HUES64 (cell line): ENCODE measurements at regions not wholly inside any gene's neighbourhood (a gene's known extent, or its start where the extent isn't known, plus 50 kb on each side); places are given as distances from the start of the nearest gene placed in this dataset.
"Not testable (repeated sequence)": the region's sequence is repeated elsewhere in the genome, so short reads cannot be mapped to it uniquely, and the experiment has no call there.

ENCODE experiments used
- H3K27ac ChIP-seq: 2 replicates; pipeline ENCODE4 v1.7.0; 2013; ENCODE audit warnings: low read depth, low read length, inconsistent platforms
- H3K27me3 ChIP-seq: 2 replicates; pipeline ENCODE4 v1.6.1; 2013; ENCODE audit warnings: mild to moderate bottlenecking, low read length; ENCODE audit not compliant: insufficient read depth
- H3K36me3 ChIP-seq: 2 replicates; pipeline ENCODE4 v1.6.1; 2013; ENCODE audit warnings: mild to moderate bottlenecking, low read length; ENCODE audit not compliant: insufficient read depth
- H3K4me1 ChIP-seq: 2 replicates; pipeline ENCODE4 v1.6.1; 2013; ENCODE audit warnings: mild to moderate bottlenecking, low read length, moderate library complexity; ENCODE audit not compliant: insufficient read depth
- H3K4me3 ChIP-seq: 2 replicates; pipeline ENCODE4 v1.5.1; 2013; ENCODE audit warnings: mild to moderate bottlenecking, low read length, moderate library complexity
- H3K9ac ChIP-seq: 2 replicates; pipeline ENCODE4 v1.6.1; 2013; ENCODE audit warnings: mild to moderate bottlenecking, low read depth, low read length
- H3K9me3 ChIP-seq: 2 replicates; pipeline ENCODE4 v1.6.1; 2013; ENCODE audit warnings: low read depth, low read length; ENCODE audit not compliant: insufficient read depth
- WGBS: fragments of 150-250, 120-280 bp; methylation state at CpG from one replicate; pipeline ENCODE4 v1.1.7; 2013; ENCODE audit warnings: missing lambda C conversion rate; 5-methylcytosine and 5-hydroxymethylcytosine counted together

DNA sequence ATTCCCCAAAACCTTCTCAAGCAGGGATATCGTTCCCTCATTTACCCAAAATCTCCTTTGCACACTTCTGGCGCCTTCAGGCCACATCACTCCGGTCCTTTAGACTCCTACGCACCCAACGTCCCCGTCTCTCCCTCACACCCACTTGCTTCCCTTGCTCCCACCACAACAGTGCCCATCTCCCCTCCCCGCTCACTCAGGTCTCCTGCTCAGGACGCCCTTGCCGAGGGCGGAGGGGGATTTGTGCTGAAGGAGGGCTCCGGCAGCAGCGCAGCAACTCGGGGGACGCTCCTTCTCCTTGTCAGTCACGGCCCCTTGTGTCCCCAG is 71.6 kb downstream of the PCMTD2 start:
- not testable (repeated sequence) for H3K27ac ChIP-seq, H3K9ac ChIP-seq, H3K9me3 ChIP-seq, H3K4me1 ChIP-seq, H3K4me3 ChIP-seq, H3K36me3 ChIP-seq
- H3K27me3 ChIP-seq, result peaks cover 43% of the 10 kb centered on the region
- WGBS, result 4% methylated on average over 5 of the region's 15 CpGs

DNA sequence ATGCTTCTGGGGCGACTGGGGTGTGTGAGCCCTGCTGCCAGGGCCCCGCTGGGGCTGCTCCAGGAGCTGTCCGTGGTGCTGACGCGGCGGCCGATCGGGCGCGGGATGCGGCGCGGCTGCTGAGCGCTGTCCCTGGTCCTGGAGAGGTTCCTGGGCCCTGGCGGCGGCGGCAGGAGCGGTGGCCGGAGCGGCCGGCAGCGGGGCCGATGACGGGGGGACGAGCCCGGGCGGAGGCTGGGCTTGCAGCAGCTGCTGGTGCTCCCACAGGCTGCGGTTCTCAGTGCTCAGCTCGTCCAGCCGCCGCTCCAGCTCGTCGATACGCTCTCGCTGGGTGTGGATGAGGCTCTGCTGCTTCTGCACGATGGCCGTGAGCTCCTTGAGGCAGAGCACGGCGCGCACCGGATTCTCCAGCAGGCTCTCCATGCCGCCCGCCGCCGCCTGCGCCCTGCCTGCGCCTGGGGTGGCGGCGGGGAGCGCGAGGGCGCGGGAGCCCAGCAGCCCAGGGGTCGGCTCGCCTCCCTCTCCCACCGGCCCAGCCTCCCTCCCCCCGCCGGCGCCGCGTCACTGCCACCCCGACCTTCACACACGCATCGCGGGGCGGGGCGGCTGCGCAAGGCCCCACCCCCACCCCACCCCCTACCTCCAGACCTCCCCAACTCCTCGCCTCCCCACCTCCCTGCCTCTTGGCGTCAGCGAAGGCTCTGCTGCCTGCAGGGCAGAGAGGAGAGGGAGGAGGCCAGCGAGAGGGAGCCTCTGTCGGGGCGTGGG is 72.2 kb downstream of the PCMTD2 start:
- Histone ChIP-seq H3K4me3 (peak overlapping the region; percentile 42), H3K27me3 (peaks cover 40% of the 10 kb centered on the region)
- not testable (repeated sequence) for H3K4me1 ChIP-seq, H3K9me3 ChIP-seq, H3K27ac ChIP-seq, H3K9ac ChIP-seq, H3K36me3 ChIP-seq
- 0% methylated on average over 20 of the region's 74 CpGs for WGBS

DNA sequence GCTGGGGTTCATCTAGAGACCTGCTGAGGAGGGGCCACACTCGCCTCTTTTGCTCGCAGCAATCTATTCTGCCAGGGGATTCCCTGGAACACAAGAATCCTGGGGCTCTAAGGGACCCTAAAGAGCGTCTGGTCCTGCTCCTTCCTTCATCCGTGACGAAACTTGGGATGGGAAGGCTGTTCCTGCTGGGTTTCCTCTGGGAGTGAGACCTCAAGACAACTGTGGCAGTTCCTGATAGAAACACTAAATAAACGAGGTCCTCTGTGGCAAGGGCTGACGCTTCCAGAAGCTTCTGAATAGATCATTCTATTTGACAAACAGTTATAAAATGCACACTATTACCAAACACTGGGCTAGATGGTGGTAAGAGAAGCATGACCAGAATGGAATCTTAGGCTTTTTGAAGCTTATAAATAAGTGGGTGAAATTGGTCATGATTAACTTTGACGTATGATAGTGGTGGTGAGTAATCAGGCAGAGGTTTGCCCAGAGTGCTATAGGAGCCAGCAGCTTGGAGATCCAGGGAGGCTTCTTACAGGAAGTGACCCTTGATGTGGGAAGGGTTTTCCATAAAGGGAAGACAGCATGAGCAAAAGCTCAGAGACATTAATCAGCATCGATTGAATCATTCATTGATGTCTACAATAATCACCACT is 73.2 kb downstream of the PCMTD2 start:
- H3K9ac ChIP-seq, H3K4me1 ChIP-seq, H3K9me3 ChIP-seq, H3K36me3 ChIP-seq, H3K27ac ChIP-seq: not testable (repeated sequence)
- 61% methylated on average over 7 of the region's 9 CpGs for WGBS
- Histone ChIP-seq H3K4me3 (peak overlapping the region; percentile 31; the same call in 1 of the 2 replicates), H3K27me3 (peaks cover 32% of the 10 kb centered on the region)

DNA sequence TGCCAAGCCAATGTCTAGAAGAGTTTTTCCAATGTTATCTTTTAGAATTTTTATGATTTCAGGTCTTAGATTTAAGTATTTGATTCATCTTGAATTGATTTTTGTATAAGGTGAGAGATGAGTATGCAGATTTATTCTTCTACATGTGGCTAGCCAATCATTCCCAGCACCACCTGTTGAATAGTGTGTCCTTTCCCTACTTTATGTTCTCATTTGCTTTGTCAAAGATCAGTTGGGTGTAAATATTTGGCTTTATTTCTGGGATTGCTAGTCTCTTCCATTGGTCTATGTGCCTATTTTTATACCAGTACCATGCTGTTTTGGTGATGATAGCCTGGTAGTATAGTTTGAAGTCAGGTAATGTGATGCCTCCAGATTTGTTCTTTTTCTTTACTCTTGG is 77.1 kb downstream of the PCMTD2 start:
- not testable (repeated sequence) for H3K36me3 ChIP-seq, H3K4me1 ChIP-seq, H3K27ac ChIP-seq, H3K9ac ChIP-seq, H3K9me3 ChIP-seq, H3K4me3 ChIP-seq
- H3K27me3 ChIP-seq, result peaks cover 16% of the 10 kb centered on the region
